PC-3 (cell line): ENCODE measurements at regions not wholly inside any gene's neighbourhood (a gene's known extent, or its start where the extent isn't known, plus 50 kb on each side); places are given as distances from the start of the nearest gene placed in this dataset.

Experiments used
- ATAC-seq: fragments of 200-7000 bp; cut with Tn5 transposase; 2 replicates; pipeline ENCODE4 v1.9.1; 2020; ENCODE audit warnings: mild to moderate bottlenecking, moderate library complexity
- BruUV-seq: library from RNA; stranded (reverse); fragments of 400-500 nt; replicated peaks from 2 replicates; lab custom pipeline; 2021; lab: Mats Ljungman, UMichigan
- CTCF ChIA-PET: fragments of 300-600 bp; sonication (Branson Sonifier 250); formaldehyde crosslinking; loops from one replicate; lab custom pipeline; 2022; ENCODE audit warnings: antibody characterized with exemption; lab: Charles Lee
- POLR2A ChIA-PET: fragments of 300-600 bp; sonication (Branson Sonifier 250); formaldehyde crosslinking; loops from one replicate; lab custom pipeline; 2022; ENCODE audit warnings: antibody characterized with exemption; ENCODE audit not compliant: unreplicated experiment; lab: Charles Lee
- DNase-seq: peaks from one replicate; pipeline ENCODE4 v3.0.0-alpha.2; 2015
- H2AFZ ChIP-seq: fragments of 300-600 bp; sonication (generic); 2 replicates; pipeline ENCODE4 v1.6.0; 2016; ENCODE audit warnings: antibody characterized with exemption, low read length
- H3F3A ChIP-seq: fragments of 300-600 bp; sonication (generic); one replicate; pipeline ENCODE4 v1.6.0; 2017; ENCODE audit warnings: antibody characterized with exemption, low read length, control low read depth, mild to moderate bottlenecking; ENCODE audit not compliant: unreplicated experiment
- H3K27ac ChIP-seq: fragments of 300-600 bp; sonication (generic); 2 replicates; pipeline ENCODE4 v1.5.1; 2016; ENCODE audit warnings: mild to moderate bottlenecking, low read length
- H3K27me3 ChIP-seq: fragments of 300-600 bp; sonication (generic); 2 replicates; pipeline ENCODE4 v1.6.1; 2016; ENCODE audit warnings: low read length, mixed read lengths
- H3K36me3 ChIP-seq: fragments of 300-600 bp; sonication (generic); 2 replicates; pipeline ENCODE4 v1.6.1; 2016; ENCODE audit warnings: low read depth, mixed run types, low read length, mixed read lengths
- H3K4me1 ChIP-seq: fragments of 300-600 bp; sonication (generic); 2 replicates; pipeline ENCODE4 v1.5.1; 2016; ENCODE audit warnings: low read length; ENCODE audit not compliant: insufficient read depth
- H3K4me2 ChIP-seq: fragments of 300-600 bp; sonication (generic); 2 replicates; pipeline ENCODE4 v1.6.0; 2016; ENCODE audit warnings: low read length
- H3K4me3 ChIP-seq: fragments of 300-600 bp; sonication (generic); 2 replicates; pipeline ENCODE4 v1.5.1; 2016; ENCODE audit warnings: mild to moderate bottlenecking, low read length, mixed read lengths
- H3K79me2 ChIP-seq: fragments of 300-600 bp; sonication (generic); 2 replicates; pipeline ENCODE4 v1.6.1; 2017; ENCODE audit warnings: low read length, mixed read lengths
- H3K9ac ChIP-seq: fragments of 300-600 bp; sonication (generic); 2 replicates; pipeline ENCODE4 v1.6.0; 2016; ENCODE audit warnings: mild to moderate bottlenecking, low read length
- H3K9me2 ChIP-seq: fragments of 300-600 bp; sonication (generic); replicated peaks from 2 replicates; pipeline ENCODE4 v1.6.1; 2016; ENCODE audit warnings: mixed run types, low read length, mixed read lengths
- H3K9me3 ChIP-seq: fragments of 300-600 bp; sonication (generic); 2 replicates; pipeline ENCODE4 v1.6.1; 2016; ENCODE audit warnings: low read length, mixed read lengths
- H4K20me1 ChIP-seq: fragments of 300-600 bp; sonication (generic); 2 replicates; pipeline ENCODE4 v1.6.1; 2016; ENCODE audit warnings: low read length, mixed read lengths
- CTCF ChIP-seq: fragments of 300-600 bp; sonication (generic); conservative IDR thresholded peaks from 2 replicates; pipeline ENCODE4 v1.5.1; 2017; ENCODE audit warnings: antibody characterized with exemption, low read depth, mild to moderate bottlenecking, low read length
- EZH2 ChIP-seq: fragments of 300-600 bp; sonication (generic); IDR thresholded peaks from one replicate; pipeline ENCODE4 v1.6.1; 2017; ENCODE audit warnings: antibody characterized with exemption, mild to moderate bottlenecking, low read length; ENCODE audit not compliant: unreplicated experiment
- EZH2phosphoT487 ChIP-seq: fragments of 300-600 bp; sonication (generic); IDR thresholded peaks from 2 replicates; pipeline ENCODE4 v1.6.1; 2018; ENCODE audit warnings: mild to moderate bottlenecking, antibody characterized with exemption, low read length, borderline replicate concordance
- intact Hi-C: fragments of 100-400 bp; cut with micrococcal nuclease; formaldehyde crosslinking; loops from 2 replicates; pipeline ENCODE4 v1.9.0; 2023

DNA sequence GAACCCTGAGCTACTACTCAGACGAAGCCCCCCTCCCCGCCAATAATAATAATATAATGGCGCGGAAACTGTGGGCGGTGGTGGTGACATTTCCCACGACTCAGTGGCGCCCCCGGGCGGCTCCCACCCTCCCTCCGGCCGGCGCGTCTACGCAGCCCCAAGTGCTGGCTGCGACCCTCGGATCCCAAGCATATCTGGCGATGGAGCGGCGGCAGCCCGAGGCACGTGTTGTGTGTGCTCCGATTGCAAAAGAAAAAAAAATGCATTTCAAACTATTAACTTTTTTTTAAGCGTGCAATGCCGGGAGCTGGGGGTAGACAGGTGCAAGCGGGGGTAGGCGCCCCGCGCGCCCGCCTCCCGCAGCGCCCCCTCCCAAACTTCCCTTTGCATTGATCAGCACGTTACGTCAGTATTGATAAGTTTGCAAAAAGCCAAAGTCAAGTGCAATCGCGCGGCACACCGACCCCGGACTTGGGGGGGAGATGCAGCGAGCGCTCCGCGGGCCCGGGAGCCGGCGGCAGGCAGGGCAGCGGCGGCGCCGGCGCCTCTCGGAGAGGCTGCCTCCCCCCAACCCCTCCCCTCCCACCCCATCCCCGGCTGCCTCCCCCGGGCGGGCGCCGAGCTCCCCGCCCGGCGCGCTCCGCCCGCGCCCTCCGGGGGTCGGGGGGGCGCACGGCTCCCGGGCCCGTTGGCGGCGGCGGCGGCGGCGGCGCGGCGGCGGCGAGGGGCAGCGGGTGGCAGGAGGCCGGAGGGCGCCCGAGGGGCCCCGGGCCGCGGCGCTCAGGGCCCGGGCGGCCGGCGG lies 113.1 kb upstream of the MYL2 start:
- TF ChIP-seq CTCF, result peak; percentile 48
- peak; percentile 99 for TF ChIP-seq EZH2
- TF ChIP-seq EZH2phosphoT487, result peak; percentile 77
- no peak for ATAC-seq
- H3K36me3 ChIP-seq, result no peaks in the 10 kb centered on the region
- H3K4me1 ChIP-seq, result peaks cover 3% of the 10 kb centered on the region; the same call in 1 of the 2 replicates
- H3K27me3 ChIP-seq, result peaks cover 85% of the 10 kb centered on the region
- H3F3A ChIP-seq, result no peaks in the 10 kb centered on the region
- no peaks in the 10 kb centered on the region for H3K9me2 ChIP-seq
- no peak overlapping the region for H3K4me2 ChIP-seq
- H3K9me3 ChIP-seq, result no peaks in the 10 kb centered on the region
- no peak overlapping the region for H3K9ac ChIP-seq
- CTCF ChIA-PET, result no interaction called here
- H2AFZ ChIP-seq, result no peak overlapping the region
- no peak overlapping the region for H3K27ac ChIP-seq
- no peaks in the 10 kb centered on the region for H4K20me1 ChIP-seq
- H3K4me3 ChIP-seq, result no peak overlapping the region
- POLR2A ChIA-PET, result no interaction called here
- DNase-seq, result no peak
- intact Hi-C loops, result no loop called here
- no TSS peak for BruUV-seq
- H3K79me2 ChIP-seq, result no peaks in the 10 kb centered on the region

DNA sequence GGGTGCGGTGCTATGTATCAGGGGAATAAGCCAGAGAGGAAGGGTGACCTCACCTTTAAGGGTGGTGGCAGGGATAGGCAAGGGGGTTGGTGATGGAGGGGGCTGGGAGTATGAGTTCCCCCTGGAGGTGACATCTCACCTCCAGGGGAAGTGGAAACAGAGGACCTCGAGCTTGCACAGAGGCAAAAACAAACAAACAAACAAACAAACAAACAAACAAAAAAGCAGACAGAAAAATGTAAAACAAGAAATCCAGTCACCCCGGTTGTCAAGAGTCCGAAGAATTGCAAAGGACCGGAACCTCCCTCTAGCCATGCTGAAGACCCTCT lies 112.2 kb upstream of the MYL2 start:
- BruUV-seq, result no TSS peak
- DNase-seq (no peak), ATAC-seq (no peak)
- no peak overlapping the region for H3K4me2 ChIP-seq
- no peaks in the 10 kb centered on the region for H4K20me1 ChIP-seq
- TF ChIP-seq EZH2phosphoT487 (no peak), EZH2 (no peak), CTCF (no peak)
- POLR2A ChIA-PET, result no interaction called here
- H3K9ac ChIP-seq, result no peak overlapping the region
- H3K9me2 ChIP-seq, result no peaks in the 10 kb centered on the region
- no peak overlapping the region for H3K4me3 ChIP-seq
- H3K27ac ChIP-seq, result no peak overlapping the region
- H3K79me2 ChIP-seq, result no peaks in the 10 kb centered on the region
- H2AFZ ChIP-seq, result no peak overlapping the region
- intact Hi-C loops, result no loop called here
- no peaks in the 10 kb centered on the region for H3K36me3 ChIP-seq
- no peaks in the 10 kb centered on the region for H3F3A ChIP-seq
- H3K27me3 ChIP-seq, result peaks cover 83% of the 10 kb centered on the region
- no peaks in the 10 kb centered on the region for H3K9me3 ChIP-seq
- peaks cover 3% of the 10 kb centered on the region; the same call in 1 of the 2 replicates for H3K4me1 ChIP-seq
- CTCF ChIA-PET, result no interaction called here

- no peaks in the 10 kb centered on the region for H3K36me3 ChIP-seq
- H3K9ac ChIP-seq, result no peak overlapping the region
- intact Hi-C loops, result no loop called here
- H3K4me3 ChIP-seq, result no peak overlapping the region
- ChIA-PET POLR2A (no interaction called here), CTCF (no interaction called here)
- no peak for ATAC-seq
- H3K9me2 ChIP-seq, result no peaks in the 10 kb centered on the region
- no peak for DNase-seq
- no peak for TF ChIP-seq EZH2phosphoT487
- no peak for TF ChIP-seq CTCF
- TF ChIP-seq EZH2, result no peak
- BruUV-seq, result no TSS peak
- H2AFZ ChIP-seq, result no peak overlapping the region
- no peaks in the 10 kb centered on the region for H3F3A ChIP-seq
- no peaks in the 10 kb centered on the region for H3K79me2 ChIP-seq
- H4K20me1 ChIP-seq, result no peaks in the 10 kb centered on the region
- no peak overlapping the region for H3K27ac ChIP-seq
- no peaks in the 10 kb centered on the region for H3K9me3 ChIP-seq
- H3K4me2 ChIP-seq, result no peak overlapping the region
- peaks cover 83% of the 10 kb centered on the region for H3K27me3 ChIP-seq
- peaks cover 3% of the 10 kb centered on the region; the same call in 1 of the 2 replicates for H3K4me1 ChIP-seq
These were observed 111.7 kb upstream of the MYL2 start for GRCh38 chr12:111031916-111032590.
